ENCODE measurements at regions not wholly inside any gene's neighbourhood (a gene's known extent, or its start where the extent isn't known, plus 50 kb on each side); places are given as distances from the start of the nearest gene placed in this dataset.

DNA sequence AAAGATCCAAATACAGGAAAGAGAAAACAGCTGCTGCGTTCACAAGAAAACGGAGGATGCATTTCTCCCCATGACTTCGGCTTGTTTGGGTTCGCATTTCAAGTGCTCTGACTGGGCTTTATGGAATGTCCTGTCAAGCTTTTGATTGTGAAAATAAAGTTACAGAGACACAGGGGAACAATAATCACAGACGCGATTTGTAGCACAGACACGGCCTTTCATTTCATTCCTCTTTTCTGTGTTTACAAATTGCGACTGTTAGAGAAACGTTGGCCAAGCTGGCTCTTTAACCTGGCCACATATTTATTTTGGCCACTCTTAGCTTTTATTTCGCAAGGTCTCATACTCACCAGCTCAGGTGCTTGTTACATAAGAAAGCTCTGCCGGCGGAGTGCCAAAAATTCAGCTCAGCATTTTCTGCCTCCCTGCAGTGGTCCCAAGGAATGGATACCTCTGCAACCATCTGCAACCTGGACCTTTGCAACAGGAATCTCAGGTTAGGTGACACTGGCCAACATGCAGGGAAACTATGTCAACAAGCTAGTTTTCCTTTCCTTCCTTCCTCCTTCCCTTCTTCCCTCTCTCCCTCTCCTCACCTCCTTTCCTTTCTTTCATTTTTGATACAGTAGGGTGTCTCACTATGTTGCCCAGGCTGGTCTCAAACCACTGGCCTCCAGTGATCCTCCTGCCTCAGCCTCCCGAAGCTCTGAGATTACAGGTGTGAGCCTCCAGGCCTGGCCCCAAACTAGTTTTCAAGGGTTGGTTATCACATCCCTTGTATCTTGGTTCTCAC is 58.2 kb upstream of the SLC45A1 start:
- Histone ChIP-seq H3K9me3 (ENCODE audit: low read depth, low read length) (no peaks in the 10 kb centered on the region), H3K4me3 (ENCODE audit: insufficient read depth, low read length) (peak overlapping the region; percentile 46), H3K79me2 (ENCODE audit: insufficient read depth, low read length) (no peaks in the 10 kb centered on the region)

DNA sequence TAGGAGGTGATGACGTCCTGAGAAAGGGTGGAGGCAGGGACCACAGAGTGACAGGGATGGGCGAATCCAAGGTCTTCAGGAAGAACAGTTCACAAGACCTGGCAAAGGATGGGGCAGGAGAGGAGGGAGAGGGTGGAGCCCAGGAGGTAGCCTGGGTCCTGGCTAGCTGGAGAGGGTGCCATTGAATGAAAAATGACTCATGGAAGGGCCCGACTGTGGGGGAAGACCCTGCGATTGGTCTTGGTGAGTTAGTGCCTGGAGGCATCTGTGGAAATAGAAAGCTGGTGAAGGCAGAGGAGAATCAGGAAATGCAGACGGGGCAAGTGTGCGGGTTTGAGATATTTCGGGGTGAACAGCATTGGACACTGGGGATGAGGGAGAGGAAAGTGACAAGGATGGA is 60.3 kb upstream of the SLC45A1 start:
- no peak overlapping the region for H3K27ac ChIP-seq (ENCODE audit: low read depth, low read length)
- no peaks in the 10 kb centered on the region for H3K27me3 ChIP-seq (ENCODE audit: insufficient read depth, low read length)
- no peak overlapping the region for H3K4me2 ChIP-seq (ENCODE audit: insufficient read depth, low read length)
- no peak overlapping the region for H2AFZ ChIP-seq (ENCODE audit: low read length)
- peaks cover 13% of the 10 kb centered on the region for H3K4me1 ChIP-seq (ENCODE audit: insufficient read depth, low read length)
- TF ChIP-seq, protein P1, sequence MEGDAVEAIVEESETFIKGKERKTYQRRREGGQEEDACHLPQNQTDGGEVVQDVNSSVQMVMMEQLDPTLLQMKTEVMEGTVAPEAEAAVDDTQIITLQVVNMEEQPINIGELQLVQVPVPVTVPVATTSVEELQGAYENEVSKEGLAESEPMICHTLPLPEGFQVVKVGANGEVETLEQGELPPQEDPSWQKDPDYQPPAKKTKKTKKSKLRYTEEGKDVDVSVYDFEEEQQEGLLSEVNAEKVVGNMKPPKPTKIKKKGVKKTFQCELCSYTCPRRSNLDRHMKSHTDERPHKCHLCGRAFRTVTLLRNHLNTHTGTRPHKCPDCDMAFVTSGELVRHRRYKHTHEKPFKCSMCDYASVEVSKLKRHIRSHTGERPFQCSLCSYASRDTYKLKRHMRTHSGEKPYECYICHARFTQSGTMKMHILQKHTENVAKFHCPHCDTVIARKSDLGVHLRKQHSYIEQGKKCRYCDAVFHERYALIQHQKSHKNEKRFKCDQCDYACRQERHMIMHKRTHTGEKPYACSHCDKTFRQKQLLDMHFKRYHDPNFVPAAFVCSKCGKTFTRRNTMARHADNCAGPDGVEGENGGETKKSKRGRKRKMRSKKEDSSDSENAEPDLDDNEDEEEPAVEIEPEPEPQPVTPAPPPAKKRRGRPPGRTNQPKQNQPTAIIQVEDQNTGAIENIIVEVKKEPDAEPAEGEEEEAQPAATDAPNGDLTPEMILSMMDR (IDR thresholded peaks at IDR 0.05; ENCODE audit: extremely low read depth, low read depth, low read length): no peak
- no peaks in the 10 kb centered on the region for H3K36me3 ChIP-seq (ENCODE audit: insufficient read depth, low read length)
- H3K79me2 ChIP-seq (ENCODE audit: insufficient read depth, low read length): no peaks in the 10 kb centered on the region
- H3K9me3 ChIP-seq (ENCODE audit: low read depth, low read length): no peaks in the 10 kb centered on the region
- H3K4me3 ChIP-seq (ENCODE audit: insufficient read depth, low read length): no peak overlapping the region
- H4K20me1 ChIP-seq (ENCODE audit: insufficient read depth, low read length): no peaks in the 10 kb centered on the region
- DNase-seq (ENCODE audit: insufficient read length, low spot score, missing footprints): no peak

More for the DNA sequence above, 58.2 kb upstream of the SLC45A1 start:
- TF ChIP-seq, protein P1 (IDR thresholded peaks at IDR 0.05; ENCODE audit: extremely low read depth, low read depth, low read length): no peak
- H3K4me2 ChIP-seq (ENCODE audit: insufficient read depth, low read length): peak overlapping the region; percentile 80
- H3K27me3 ChIP-seq (ENCODE audit: insufficient read depth, low read length): no peaks in the 10 kb centered on the region
- H3K4me1 ChIP-seq (ENCODE audit: insufficient read depth, low read length): peaks cover 13% of the 10 kb centered on the region
- no peaks in the 10 kb centered on the region for H3K36me3 ChIP-seq (ENCODE audit: insufficient read depth, low read length)
- no peak overlapping the region for H3K27ac ChIP-seq (ENCODE audit: low read depth, low read length)
- peak overlapping the region; percentile 52 for H2AFZ ChIP-seq (ENCODE audit: low read length)
- H4K20me1 ChIP-seq (ENCODE audit: insufficient read depth, low read length): no peaks in the 10 kb centered on the region
- DNase-seq (ENCODE audit: insufficient read length, low spot score, missing footprints): peak; percentile 88

DNA sequence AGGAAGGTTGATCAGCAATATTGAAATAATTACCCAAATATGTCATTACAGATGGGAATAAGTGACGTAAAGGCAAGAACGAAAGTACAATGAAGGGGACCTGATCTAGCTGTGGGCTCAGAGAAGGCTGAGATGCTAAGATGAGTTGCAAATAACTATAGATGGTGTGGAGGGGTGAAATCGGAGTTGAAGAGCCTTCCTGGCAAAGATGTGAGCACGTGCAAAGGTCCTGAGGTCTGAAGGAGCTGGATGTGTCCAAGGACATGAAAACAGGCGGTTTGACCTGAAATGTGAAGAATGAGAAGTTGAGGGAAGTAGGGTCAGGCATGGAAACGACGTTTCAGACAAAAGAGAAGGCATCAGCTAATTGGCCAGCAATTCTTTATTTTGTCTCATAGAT is 61.6 kb upstream of the SLC45A1 start:
- no peak for DNase-seq (ENCODE audit: insufficient read length, low spot score, missing footprints)
- no peaks in the 10 kb centered on the region for H4K20me1 ChIP-seq (ENCODE audit: insufficient read depth, low read length)
- no peaks in the 10 kb centered on the region for H3K27me3 ChIP-seq (ENCODE audit: insufficient read depth, low read length)
- no peak overlapping the region for H3K4me3 ChIP-seq (ENCODE audit: insufficient read depth, low read length)
- no peaks in the 10 kb centered on the region for H3K9me3 ChIP-seq (ENCODE audit: low read depth, low read length)
- peaks cover 13% of the 10 kb centered on the region for H3K4me1 ChIP-seq (ENCODE audit: insufficient read depth, low read length)
- no peaks in the 10 kb centered on the region for H3K36me3 ChIP-seq (ENCODE audit: insufficient read depth, low read length)
- no peak overlapping the region for H3K4me2 ChIP-seq (ENCODE audit: insufficient read depth, low read length)
- TF ChIP-seq, protein P1 (IDR thresholded peaks at IDR 0.05; ENCODE audit: extremely low read depth, low read depth, low read length): no peak
- H3K79me2 ChIP-seq (ENCODE audit: insufficient read depth, low read length): no peaks in the 10 kb centered on the region
- H2AFZ ChIP-seq (ENCODE audit: low read length): no peak overlapping the region
- no peak overlapping the region for H3K27ac ChIP-seq (ENCODE audit: low read depth, low read length)

DNA sequence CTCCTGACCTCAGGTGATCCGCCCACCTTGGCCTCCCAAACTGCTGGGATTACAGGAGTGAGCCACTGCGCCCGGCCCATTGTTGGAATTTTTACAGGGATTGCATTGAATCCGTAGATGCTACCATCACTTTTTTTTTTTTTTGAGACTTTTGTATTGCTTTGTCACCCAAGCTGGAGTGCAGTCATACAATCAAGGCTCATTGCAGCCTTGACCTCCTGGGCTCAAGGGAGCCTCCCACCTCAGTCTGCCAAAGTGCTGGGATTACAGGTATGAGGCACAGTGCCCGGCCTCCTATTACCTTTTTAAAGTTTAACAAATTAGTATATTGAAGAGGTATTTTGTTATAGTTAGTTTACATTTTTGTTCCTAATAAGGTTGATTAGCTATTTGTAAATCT is 62.2 kb upstream of the SLC45A1 start:
- H3K4me2 ChIP-seq (ENCODE audit: insufficient read depth, low read length): no peak overlapping the region
- no peak overlapping the region for H3K27ac ChIP-seq (ENCODE audit: low read depth, low read length)
- H3K36me3 ChIP-seq (ENCODE audit: insufficient read depth, low read length): no peaks in the 10 kb centered on the region
- H3K4me3 ChIP-seq (ENCODE audit: insufficient read depth, low read length): no peak overlapping the region
- TF ChIP-seq, protein P1 (IDR thresholded peaks at IDR 0.05; ENCODE audit: extremely low read depth, low read depth, low read length): no peak
- H3K79me2 ChIP-seq (ENCODE audit: insufficient read depth, low read length): no peaks in the 10 kb centered on the region
- peaks cover 13% of the 10 kb centered on the region for H3K4me1 ChIP-seq (ENCODE audit: insufficient read depth, low read length)
- H4K20me1 ChIP-seq (ENCODE audit: insufficient read depth, low read length): no peaks in the 10 kb centered on the region
- no peaks in the 10 kb centered on the region for H3K27me3 ChIP-seq (ENCODE audit: insufficient read depth, low read length)
- H2AFZ ChIP-seq (ENCODE audit: low read length): no peak overlapping the region
- H3K9me3 ChIP-seq (ENCODE audit: low read depth, low read length): no peaks in the 10 kb centered on the region
- no peak for DNase-seq (ENCODE audit: insufficient read length, low spot score, missing footprints)
